HepG2 (cell line): ENCODE measurements at regions not wholly inside any gene's neighbourhood (a gene's known extent, or its start where the extent isn't known, plus 50 kb on each side); places are given as distances from the start of the nearest gene placed in this dataset.

Experiments
- ATAC-seq: fragments of 200-7000 bp; cut with Tn5 transposase; 3 replicates; pipeline ENCODE4 v1.9.1; 2020; ENCODE audit warnings: mild to moderate bottlenecking, moderate library complexity
- BruUV-seq: library from RNA; stranded (reverse); fragments of 400-500 nt; replicated peaks from 2 replicates; lab custom pipeline; 2021; lab: Mats Ljungman, UMichigan
- CTCF ChIA-PET: fragments of 300-600 bp; formaldehyde crosslinking; extraction: SDS; loops from one replicate; lab custom pipeline; 2021; ENCODE audit warnings: low total read pairs, inconsistent platforms, low intra/inter-chr PET ratio; lab: Yijun Ruan, JAX
- POLR2A ChIA-PET: fragments of 350-600 bp; sonication (Branson Sonifier 250); formaldehyde crosslinking; loops from one replicate; lab custom pipeline; 2020; ENCODE audit warnings: antibody characterized with exemption, inconsistent platforms; lab: Yijun Ruan, JAX
- DNase-seq: peaks from one replicate; pipeline ENCODE4 v3.0.0-alpha.2; 2015; ENCODE audit warnings: low spot score
- FAIRE-seq: peaks from 3 replicates; lab custom pipeline; 2011; peaks lifted over from hg19 to GRCh38; lab: Jason Lieb, UNC
- H2AFZ ChIP-seq: one replicate; pipeline ENCODE4 v1.6.1; 2011; ENCODE audit warnings: low read length, inconsistent platforms
- H3K27ac ChIP-seq: fragments of 300-600 bp; 3 replicates; pipeline ENCODE4 v1.8.0; 2011; ENCODE audit warnings: mixed run types, mild to moderate bottlenecking, mixed read lengths, low read length, inconsistent platforms; ENCODE audit not compliant: insufficient read depth; ENCODE audit errors: extremely low read length
- H3K27me3 ChIP-seq, 2 experiments: fragments of 200-600 bp in 1 of 2; 2 replicates in 1 of 2; 3 replicates in 1 of 2; pipeline versions ENCODE4 v1.6.0 to v1.8.0; 2011; ENCODE audit warnings: low read length in 2 of 2, mild to moderate bottlenecking in 2 of 2, moderate library complexity in 2 of 2, inconsistent platforms in 1 of 2; ENCODE audit not compliant: insufficient read depth in 2 of 2, control insufficient read depth in 1 of 2
- H3K36me3 ChIP-seq, 2 experiments: fragments of 200-600 bp in 1 of 2; replicated peaks in 1 of 2; 2 replicates in 1 of 2; 3 replicates in 1 of 2; pipeline versions ENCODE4 v1.5.1 to v1.8.0; 2011; ENCODE audit warnings: low read length in 2 of 2, inconsistent platforms in 1 of 2; ENCODE audit not compliant: insufficient read depth in 2 of 2, control insufficient read depth in 1 of 2
- H3K4me1 ChIP-seq: 2 replicates; pipeline ENCODE4 v1.5.1; 2012; ENCODE audit warnings: low read length, inconsistent platforms; ENCODE audit not compliant: insufficient read depth
- H3K4me2 ChIP-seq: 2 replicates; pipeline ENCODE4 v1.6.0; 2011; ENCODE audit warnings: low read depth, low read length, inconsistent platforms
- H3K4me3 ChIP-seq, 3 experiments: fragments of 200-600 bp in 1 of 3; sonication (generic), shearing (Covaris generic) in 1 of 3; replicated peaks in 1 of 3; 2 replicates each; pipeline ENCODE4 v1.5.1; 2011 to 2016; ENCODE audit warnings: low read length in 3 of 3, inconsistent platforms in 2 of 3, low read depth in 2 of 3, mild to moderate bottlenecking in 2 of 3, control low read depth in 1 of 3, mixed read lengths in 1 of 3; ENCODE audit not compliant: insufficient read depth in 1 of 3
- H3K79me2 ChIP-seq: one replicate; pipeline ENCODE4 v1.6.1; 2011; ENCODE audit warnings: low read length, inconsistent platforms; ENCODE audit not compliant: insufficient read depth
- H3K9ac ChIP-seq: 2 replicates; pipeline ENCODE4 v1.6.0; 2011; ENCODE audit warnings: mild to moderate bottlenecking, low read depth, low read length, inconsistent platforms; ENCODE audit not compliant: insufficient read depth
- H3K9me3 ChIP-seq: 2 replicates; pipeline ENCODE4 v1.5.1; 2012; ENCODE audit warnings: mild to moderate bottlenecking, low read length
- H4K20me1 ChIP-seq: 2 replicates; pipeline ENCODE4 v1.6.0; 2011; ENCODE audit warnings: inconsistent platforms, mild to moderate bottlenecking, low read length, moderate library complexity; ENCODE audit not compliant: insufficient read depth
- ADNP ChIP-seq: sonication (generic); formaldehyde crosslinking; IDR thresholded peaks from 2 replicates; pipeline ENCODE4 v1.4.0; 2020; ENCODE audit warnings: missing genetic modification reagents
- CBX5 ChIP-seq: sonication (generic); formaldehyde crosslinking; IDR thresholded peaks from 2 replicates; pipeline ENCODE4 v1.4.0; 2020; ENCODE audit warnings: missing genetic modification reagents, borderline replicate concordance
- CREB1 ChIP-seq, 2 experiments: fragments of 450-650 bp in 1 of 2; IDR thresholded peaks; 2 replicates each; pipeline ENCODE4 v1.6.1; 2016 to 2017; ENCODE audit warnings: control low read depth in 1 of 2, mild to moderate bottlenecking in 1 of 2, missing compliant biosample characterization in 1 of 2, missing genetic modification characterization in 1 of 2
- FOSL2 ChIP-seq: sonication (generic); formaldehyde crosslinking; IDR thresholded peaks from 2 replicates; pipeline ENCODE4 v1.4.0; 2020; ENCODE audit warnings: missing genetic modification reagents
- GLI4 ChIP-seq: sonication (generic); formaldehyde crosslinking; IDR thresholded peaks from 2 replicates; pipeline ENCODE4 v1.5.1; 2020; ENCODE audit warnings: missing genetic modification reagents, mild to moderate bottlenecking, moderate library complexity, borderline replicate concordance
- HNF1B ChIP-seq: sonication (generic); formaldehyde crosslinking; IDR thresholded peaks from 2 replicates; pipeline ENCODE4 v1.5.1; 2020; ENCODE audit warnings: mild to moderate bottlenecking, moderate library complexity, missing genetic modification reagents
- MED13 ChIP-seq: sonication (generic); formaldehyde crosslinking; IDR thresholded peaks from 2 replicates; pipeline ENCODE4 v1.5.0; 2020; ENCODE audit warnings: missing genetic modification reagents
- SMAD9 ChIP-seq: sonication (generic); formaldehyde crosslinking; IDR thresholded peaks from 2 replicates; pipeline ENCODE4 v1.5.1; 2020; ENCODE audit warnings: mild to moderate bottlenecking, missing genetic modification reagents
- ZNF331 ChIP-seq: sonication (generic); formaldehyde crosslinking; IDR thresholded peaks from 2 replicates; pipeline ENCODE4 v1.4.0; 2020; ENCODE audit warnings: missing genetic modification reagents
- WGBS: methylation state at CpG from one replicate; pipeline ENCODE4 v1.1.6; 2017; ENCODE audit warnings: low lambda C conversion rate; 5-methylcytosine and 5-hydroxymethylcytosine counted together
- in situ Hi-C: cut with HindIII; loops from 2 replicates; pipeline ENCODE4 v1.10.0; 2017; ENCODE audit warnings: low pct_unique_long_range_greater_than_20kb; ENCODE audit not compliant: extremely low pct_ligation_motif_present
- intact Hi-C: fragments of 100-400 bp; cut with micrococcal nuclease; formaldehyde crosslinking; loops from one replicate; pipeline ENCODE4 v1.10.0; 2022; ENCODE audit not compliant: unreplicated experiment

GRCh38 chr1:94746635-94747525 lies 73.3 kb upstream of the SLC44A3 start:
- DNase-seq (no peak), ATAC-seq (no peak), FAIRE-seq (no peak)
- no peaks in the 10 kb centered on the region for H3K79me2 ChIP-seq
- CTCF ChIA-PET: no interaction called here
- 84% methylated on average over 6 of the region's 8 CpGs for WGBS
- H3K27me3 ChIP-seq: no peaks in the 10 kb centered on the region; a peak in 1 of 5 replicates
- in situ Hi-C loops: no loop called here
- no peaks in the 10 kb centered on the region for H4K20me1 ChIP-seq
- no peaks in the 10 kb centered on the region for H3K9me3 ChIP-seq
- TF ChIP-seq SMAD9 (no peak), ADNP (no peak), MED13 (CRISPR knock-in tag) (no peak)
- H3K27ac ChIP-seq: no peak overlapping the region
- no TSS peak for BruUV-seq
- H3K36me3 ChIP-seq: no peaks in the 10 kb centered on the region
- no peak overlapping the region for H3K4me2 ChIP-seq
- no peak overlapping the region for H3K4me3 ChIP-seq
- POLR2A ChIA-PET: no interaction called here
- H3K4me1 ChIP-seq: no peaks in the 10 kb centered on the region
- H2AFZ ChIP-seq: no peak overlapping the region
- intact Hi-C loops: no loop called here
- no peak overlapping the region for H3K9ac ChIP-seq

GRCh38 chr1:94745742-94746141 lies 74.4 kb upstream of the SLC44A3 start:
- no peaks in the 10 kb centered on the region for H3K9me3 ChIP-seq
- ChIA-PET CTCF (no interaction called here), POLR2A (no interaction called here)
- H3K4me3 ChIP-seq: no peak overlapping the region
- H3K36me3 ChIP-seq: no peaks in the 10 kb centered on the region
- intact Hi-C loops (no loop called here), in situ Hi-C loops (no loop called here)
- no TSS peak for BruUV-seq
- DNase-seq: no peak
- no peaks in the 10 kb centered on the region; a peak in 1 of 5 replicates for H3K27me3 ChIP-seq
- H3K79me2 ChIP-seq: no peaks in the 10 kb centered on the region
- H3K4me2 ChIP-seq: no peak overlapping the region
- no peak overlapping the region for H3K9ac ChIP-seq
- H2AFZ ChIP-seq: no peak overlapping the region
- ATAC-seq: no peak
- no peaks in the 10 kb centered on the region for H3K4me1 ChIP-seq
- H4K20me1 ChIP-seq: no peaks in the 10 kb centered on the region
- H3K27ac ChIP-seq: no peak overlapping the region
- no peak for FAIRE-seq
- no peak for TF ChIP-seq ZNF331 (CRISPR knock-in tag)
- TF ChIP-seq GLI4 (CRISPR knock-in tag): no peak
- TF ChIP-seq FOSL2 (CRISPR knock-in tag): no peak
- TF ChIP-seq CREB1 (IDR thresholded peaks at IDR 0.05): no peak
- no peak for TF ChIP-seq CREB1 (CRISPR knock-in tag; IDR thresholded peaks at IDR 0.05)
- TF ChIP-seq CBX5 (CRISPR knock-in tag): no peak
- no peak for TF ChIP-seq HNF1B (CRISPR knock-in tag)
